PC-9 (cell line): ENCODE measurements at regions not wholly inside any gene's neighbourhood (a gene's known extent, or its start where the extent isn't known, plus 50 kb on each side); places are given as distances from the start of the nearest gene placed in this dataset.

Experiments
- EZH2 ChIP-seq: fragments of 200-600 bp; sonication (generic); IDR thresholded peaks from 2 replicates; pipeline ENCODE4 v1.8.0; 2017; ENCODE audit warnings: antibody characterized with exemption, low read depth
- TF ChIP-seq, protein P1 (sequence below): fragments of 200-600 bp; sonication (generic); conservative IDR thresholded peaks from 2 replicates; pipeline ENCODE4 v1.6.1; 2017; ENCODE audit warnings: mixed run types, antibody characterized with exemption, mild to moderate bottlenecking, moderate library complexity

DNA sequence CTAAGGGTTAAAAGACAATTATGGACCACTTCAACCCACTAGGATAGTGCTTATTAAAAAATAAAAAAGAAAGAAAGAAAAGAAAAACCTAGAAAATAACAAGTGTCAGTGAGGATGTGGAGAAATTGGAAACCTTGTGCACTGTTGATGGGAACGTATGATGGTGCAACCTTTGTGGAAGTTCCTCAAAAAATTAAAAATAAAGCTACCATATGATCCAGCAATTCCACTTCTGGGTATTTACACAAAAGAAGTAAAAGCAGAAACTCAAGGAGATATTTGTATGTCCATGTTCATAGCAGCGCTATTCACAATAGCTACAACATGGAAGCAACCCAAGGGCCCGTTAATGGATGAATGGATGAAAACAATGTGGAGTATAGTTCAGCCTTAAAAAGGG, 115.2 kb upstream of the ATP1A1 start:
- TF ChIP-seq, protein P1, sequence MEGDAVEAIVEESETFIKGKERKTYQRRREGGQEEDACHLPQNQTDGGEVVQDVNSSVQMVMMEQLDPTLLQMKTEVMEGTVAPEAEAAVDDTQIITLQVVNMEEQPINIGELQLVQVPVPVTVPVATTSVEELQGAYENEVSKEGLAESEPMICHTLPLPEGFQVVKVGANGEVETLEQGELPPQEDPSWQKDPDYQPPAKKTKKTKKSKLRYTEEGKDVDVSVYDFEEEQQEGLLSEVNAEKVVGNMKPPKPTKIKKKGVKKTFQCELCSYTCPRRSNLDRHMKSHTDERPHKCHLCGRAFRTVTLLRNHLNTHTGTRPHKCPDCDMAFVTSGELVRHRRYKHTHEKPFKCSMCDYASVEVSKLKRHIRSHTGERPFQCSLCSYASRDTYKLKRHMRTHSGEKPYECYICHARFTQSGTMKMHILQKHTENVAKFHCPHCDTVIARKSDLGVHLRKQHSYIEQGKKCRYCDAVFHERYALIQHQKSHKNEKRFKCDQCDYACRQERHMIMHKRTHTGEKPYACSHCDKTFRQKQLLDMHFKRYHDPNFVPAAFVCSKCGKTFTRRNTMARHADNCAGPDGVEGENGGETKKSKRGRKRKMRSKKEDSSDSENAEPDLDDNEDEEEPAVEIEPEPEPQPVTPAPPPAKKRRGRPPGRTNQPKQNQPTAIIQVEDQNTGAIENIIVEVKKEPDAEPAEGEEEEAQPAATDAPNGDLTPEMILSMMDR: no peak
- TF ChIP-seq EZH2: no peak
